ENCODE measurements at regions not wholly inside any gene's neighbourhood (a gene's known extent, or its start where the extent isn't known, plus 50 kb on each side); places are given as distances from the start of the nearest gene placed in this dataset.

- DNase-seq (ENCODE audit: low read depth in 2 of 2), result no peak
Measured at GRCh38 chr11:116535994-116536393, 236.8 kb downstream of the BUD13 start.

GRCh38 chr11:116535120-116535519, 237.7 kb downstream of the BUD13 start:
- no peak for DNase-seq (ENCODE audit: low read depth in 2 of 2)

GRCh38 chr11:116534270-116534975, 238.4 kb downstream of the BUD13 start:
- no peak for DNase-seq (ENCODE audit: low read depth in 2 of 2)

DNA sequence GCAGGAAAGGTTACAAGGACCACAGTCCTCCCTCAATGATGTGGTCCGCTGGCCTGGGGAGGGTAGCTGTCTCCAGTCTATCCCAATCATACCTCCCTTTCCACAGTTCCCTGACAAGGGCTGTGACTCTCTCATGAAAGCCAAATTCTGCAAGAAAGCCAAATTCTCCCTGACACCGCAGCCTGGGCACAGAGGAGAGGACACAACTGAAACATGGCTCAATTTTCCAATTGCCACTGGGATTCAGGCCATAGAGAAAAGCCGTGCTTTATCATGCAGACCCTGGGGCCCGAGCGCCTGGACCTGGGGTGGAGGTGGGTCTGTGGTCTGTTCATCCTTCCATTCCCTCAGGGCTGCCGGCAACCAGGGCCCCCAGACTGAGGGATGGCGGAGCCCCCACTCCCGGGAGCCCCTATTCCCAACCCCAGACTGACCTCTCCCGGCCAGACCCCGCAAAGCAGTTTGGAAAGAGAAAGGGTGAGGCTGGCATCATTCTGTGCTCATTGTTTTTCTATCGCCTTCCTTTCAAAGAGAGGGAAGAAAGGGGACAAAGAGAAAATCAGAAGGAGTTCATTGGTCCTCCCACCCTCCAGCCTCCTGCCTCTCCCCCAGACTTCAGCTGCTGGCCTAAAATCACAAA, 239.5 kb downstream of the BUD13 start:
- no peak for DNase-seq (ENCODE audit: low read depth in 2 of 2)

- no peak for DNase-seq (ENCODE audit: low read depth in 2 of 2)
Measured at GRCh38 chr11:116532066-116532465, 240.7 kb downstream of the BUD13 start.

GRCh38 chr11:116530705-116531104, 242.1 kb downstream of the BUD13 start:
- no peak for DNase-seq (ENCODE audit: low read depth in 2 of 2)

GRCh38 chr11:116529271-116529670, 243.5 kb downstream of the BUD13 start:
- DNase-seq (ENCODE audit: low read depth in 2 of 2), result no peak

GRCh38 chr11:116527180-116527991, 245.4 kb downstream of the BUD13 start:
- no peak for DNase-seq (ENCODE audit: low read depth in 2 of 2)

DNA sequence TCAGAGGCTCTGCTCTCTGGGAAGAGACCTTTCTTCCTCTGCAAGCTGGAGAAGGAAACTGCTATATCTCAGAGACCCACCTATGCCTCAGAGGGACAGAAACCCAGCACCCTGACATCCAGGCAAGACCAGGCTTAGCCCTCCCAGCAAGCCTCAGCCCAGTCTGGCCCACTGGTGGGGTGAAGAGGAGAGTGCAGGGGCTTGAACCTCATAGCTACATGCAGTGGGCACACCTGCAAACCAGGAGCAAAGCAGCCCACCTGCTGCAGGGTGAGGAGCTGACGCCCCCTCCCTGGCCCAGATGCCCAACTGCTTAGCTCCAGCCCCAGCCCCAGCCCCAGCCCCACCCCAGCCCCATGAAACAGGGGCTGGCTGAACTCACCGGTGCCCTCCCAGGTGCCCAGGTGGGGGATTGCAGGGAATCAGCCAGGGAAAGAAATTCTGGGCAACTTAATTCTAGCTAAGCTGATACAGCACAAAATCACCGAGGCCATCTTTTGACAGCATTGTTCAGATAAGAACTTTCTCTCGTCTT, 246.8 kb downstream of the BUD13 start:
- no peak for DNase-seq (ENCODE audit: low read depth in 2 of 2)

- DNase-seq (ENCODE audit: low read depth in 2 of 2), result no peak
Measured at GRCh38 chr11:116519499-116519898, 253.3 kb downstream of the BUD13 start.

DNA sequence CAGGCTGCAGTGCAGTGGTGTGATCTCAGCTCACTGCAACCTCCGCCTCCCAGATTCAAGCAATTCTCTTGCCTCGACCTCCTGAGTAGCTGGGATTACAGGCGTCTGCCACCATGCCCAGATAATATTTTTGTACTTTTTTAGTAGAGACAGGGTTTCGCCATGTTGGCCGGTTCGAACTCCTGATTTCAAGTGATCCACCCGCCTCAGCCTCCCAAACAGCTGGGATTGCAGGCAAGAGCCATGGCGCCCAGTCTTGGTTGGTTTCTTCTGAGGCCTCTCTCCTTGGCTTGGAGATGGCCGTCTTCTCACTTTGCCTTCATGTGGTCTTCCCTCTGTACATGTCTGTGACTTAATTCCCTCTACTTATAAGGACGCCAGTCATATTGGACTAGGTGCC, 254.6 kb downstream of the BUD13 start:
- DNase-seq (ENCODE audit: low read depth in 2 of 2), result no peak

DNA sequence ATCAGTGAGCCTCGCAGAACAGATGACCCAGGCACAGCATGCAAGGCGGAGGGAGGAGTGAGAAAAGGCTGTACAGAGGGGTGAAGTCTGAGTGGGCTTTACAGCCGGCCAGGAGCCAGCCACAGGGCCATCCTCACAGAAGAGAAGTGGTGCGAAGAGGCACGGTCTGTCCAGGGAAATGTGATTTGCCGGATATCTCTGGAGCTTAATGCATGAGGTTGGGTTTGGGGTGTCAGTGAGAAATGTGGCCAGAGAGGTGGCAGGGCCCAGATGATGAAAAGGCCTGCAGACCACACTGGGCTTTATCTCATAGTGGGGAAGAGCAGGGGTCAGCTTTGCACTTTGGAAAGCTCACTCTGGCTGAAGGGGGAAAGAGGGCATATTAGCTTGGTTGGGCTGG, 255.2 kb downstream of the BUD13 start:
- DNase-seq (ENCODE audit: low read depth in 2 of 2), result no peak

DNA sequence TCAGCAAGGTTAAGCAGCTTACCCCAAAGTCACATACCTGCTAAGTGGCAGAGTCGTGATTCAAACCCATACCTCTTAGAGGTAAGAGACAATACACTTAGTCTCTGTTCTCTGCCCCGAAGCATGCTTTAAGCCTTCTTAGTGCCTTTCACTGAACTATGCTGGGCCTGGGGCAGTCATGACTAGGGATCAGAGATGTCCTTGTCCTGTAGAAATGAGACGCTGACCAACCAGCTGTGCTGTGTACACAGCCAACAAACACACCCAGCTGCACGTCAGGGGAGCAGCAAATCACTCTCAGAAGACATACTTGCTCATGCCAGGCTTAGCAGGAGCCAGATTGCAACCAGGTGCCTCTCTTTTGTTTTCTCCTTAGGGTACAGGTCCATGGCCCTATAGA, 255.7 kb downstream of the BUD13 start:
- DNase-seq (ENCODE audit: low read depth in 2 of 2), result no peak

- no peak for DNase-seq (ENCODE audit: low read depth in 2 of 2)
Measured at GRCh38 chr11:116515664-116516184, 257.1 kb downstream of the BUD13 start.

DNA sequence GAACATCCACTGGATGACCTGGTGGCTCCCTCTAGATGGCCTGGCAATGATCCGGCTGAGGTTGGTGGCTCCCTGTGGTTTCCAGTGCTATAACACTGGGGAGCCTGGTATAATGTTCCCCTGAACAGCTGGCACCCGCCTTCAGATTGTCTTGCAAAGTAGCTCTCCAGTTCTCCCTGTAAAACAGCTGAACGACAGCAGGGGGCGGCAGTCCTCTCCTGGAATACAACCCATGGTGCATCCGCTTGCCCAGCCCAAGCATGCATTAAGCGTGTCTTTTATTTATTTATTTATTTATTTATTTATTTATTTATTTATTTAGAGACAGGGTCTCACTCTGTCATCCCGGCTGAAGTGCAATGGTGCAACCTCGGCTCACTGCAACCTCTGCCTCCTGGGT, 258.9 kb downstream of the BUD13 start:
- DNase-seq (ENCODE audit: low read depth in 2 of 2), result no peak

DNA sequence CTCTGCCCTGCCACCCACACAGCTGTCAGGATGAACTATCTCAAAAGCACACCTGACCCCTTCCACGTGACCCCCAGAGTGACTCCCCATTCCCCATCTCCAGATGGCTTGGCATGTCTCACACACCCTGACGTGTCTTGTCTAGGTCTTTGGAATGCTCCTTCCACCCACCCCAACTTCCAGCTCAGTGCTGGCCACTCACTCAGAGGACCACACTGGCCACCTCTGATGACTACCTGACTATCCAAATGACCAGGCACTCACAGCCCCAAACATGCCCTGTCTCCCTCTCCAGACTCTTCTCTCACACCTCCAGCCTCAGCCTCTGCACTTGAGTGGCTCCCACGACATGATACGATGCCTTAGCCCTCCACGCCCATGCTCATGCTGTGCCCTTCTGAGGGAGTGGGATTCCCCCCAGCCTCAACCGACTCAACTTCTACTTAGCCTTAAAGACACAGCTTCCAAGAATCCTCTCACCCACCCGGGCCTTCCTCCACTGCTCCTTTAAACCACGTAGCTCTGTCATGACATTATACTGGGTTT, 259.4 kb downstream of the BUD13 start:
- DNase-seq (ENCODE audit: low read depth in 2 of 2), result no peak

DNA sequence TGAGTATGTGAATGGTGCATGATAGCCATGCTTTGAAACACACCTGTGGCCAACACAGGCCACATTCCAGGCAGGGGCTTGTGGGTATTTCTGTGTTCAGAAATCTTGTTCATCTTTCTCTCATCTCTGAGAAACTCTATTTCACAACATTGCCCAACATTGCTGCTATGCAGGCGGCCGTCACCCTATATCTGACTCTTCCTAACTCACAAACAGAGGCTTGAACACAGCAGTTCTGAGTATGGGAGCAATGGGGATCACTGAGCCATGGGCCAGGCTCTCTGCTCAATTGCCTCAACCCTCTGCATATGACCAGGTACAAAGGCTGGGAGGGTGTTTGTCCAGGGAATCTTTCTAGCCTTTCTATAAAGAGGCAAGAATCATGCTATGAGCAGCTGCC, 259.9 kb downstream of the BUD13 start:
- DNase-seq (ENCODE audit: low read depth in 2 of 2), result no peak

- no peak for DNase-seq (ENCODE audit: low read depth in 2 of 2)
Measured at GRCh38 chr11:116511684-116512083, 261.1 kb downstream of the BUD13 start.

DNA sequence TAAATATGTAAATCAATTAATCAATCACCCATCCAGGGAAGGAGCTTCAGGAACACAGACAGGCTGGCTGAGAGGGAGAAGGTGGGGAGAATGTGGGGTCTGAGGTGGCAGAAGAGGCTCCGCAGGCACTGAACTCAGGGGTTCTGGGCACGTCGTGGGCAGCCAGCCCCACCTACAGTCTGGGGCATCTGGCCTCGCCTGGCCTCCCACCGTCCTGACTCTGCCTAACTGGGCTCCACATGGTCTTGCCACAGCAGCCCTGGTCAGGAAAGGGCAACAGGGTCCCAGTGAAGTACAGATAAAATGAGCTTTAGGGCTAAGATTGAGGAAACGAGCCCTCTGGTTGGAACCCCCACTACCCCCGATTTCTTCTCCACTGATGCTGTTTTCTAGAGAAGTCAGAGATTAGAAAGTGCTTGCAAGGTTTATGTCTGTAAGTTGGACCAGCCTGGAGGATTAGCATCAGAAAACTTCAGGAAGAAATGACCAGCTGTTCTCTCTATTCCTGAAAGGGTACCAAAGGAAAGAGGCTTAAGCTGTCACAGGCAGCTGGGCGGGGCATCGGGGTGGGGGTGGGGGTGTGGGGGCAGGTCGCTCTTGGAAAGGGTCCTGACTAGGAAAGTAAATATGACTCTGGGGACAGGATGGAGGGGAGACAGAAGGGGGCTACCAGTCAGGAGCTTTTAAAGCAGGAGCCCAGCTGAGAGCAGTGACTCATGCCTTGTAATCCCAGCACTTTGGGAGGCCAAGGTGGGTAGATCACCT, 261.7 kb downstream of the BUD13 start:
- DNase-seq (ENCODE audit: low read depth in 2 of 2), result no peak

DNA sequence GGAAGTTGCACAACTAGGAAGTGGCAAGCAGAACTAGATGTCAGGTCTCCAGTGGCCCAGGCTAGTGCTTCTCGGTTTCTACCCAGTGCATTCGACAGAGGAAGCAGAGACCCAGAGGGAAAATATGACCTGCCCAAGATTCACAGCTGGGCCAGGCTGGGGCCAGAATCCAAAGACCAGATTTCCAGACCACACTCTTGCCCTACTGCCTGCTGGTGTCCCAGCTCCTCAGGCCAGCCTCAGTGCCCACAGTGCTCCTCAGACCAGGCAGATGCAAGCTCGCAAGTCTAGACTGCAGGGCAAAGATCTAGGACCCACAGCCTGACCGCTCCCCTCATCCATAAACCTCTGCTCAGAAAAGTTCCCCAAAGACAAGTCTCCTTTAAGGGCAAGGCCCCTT, 262.6 kb downstream of the BUD13 start:
- no peak for DNase-seq (ENCODE audit: low read depth in 2 of 2)

- no peak for DNase-seq (ENCODE audit: low read depth in 2 of 2)
Measured at GRCh38 chr11:116509551-116509950, 263.2 kb downstream of the BUD13 start.

Data from activated CD8-positive, alpha-beta memory T cell treated with anti-CD3 and anti-CD28 coated beads for 4 hours (primary cell).